ENCODE measurements at regions not wholly inside any gene's neighbourhood (a gene's known extent, or its start where the extent isn't known, plus 50 kb on each side); places are given as distances from the start of the nearest gene placed in this dataset.

DNA sequence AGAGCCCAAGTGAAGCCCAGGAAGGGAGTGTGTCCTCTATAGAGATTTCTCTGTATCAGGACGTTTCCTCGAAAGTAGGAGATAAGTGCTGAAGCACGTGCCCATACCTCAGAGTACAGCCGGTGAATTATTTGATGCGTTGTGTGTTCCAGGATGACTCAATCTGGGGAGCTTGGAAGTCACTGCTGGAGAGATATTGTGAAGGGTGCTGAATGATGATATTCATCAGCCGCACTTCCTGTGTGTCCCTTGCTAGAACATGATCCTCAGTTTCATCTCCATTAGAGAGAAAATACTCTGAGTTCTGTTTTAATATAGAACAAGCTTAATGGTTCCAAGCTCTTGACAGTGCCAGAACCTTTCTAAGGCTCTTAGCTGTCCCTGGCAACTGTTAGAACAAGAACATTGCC lies 402.3 kb upstream of the ADAMTSL1 start:
- no peak for DNase-seq

- DNase-seq, result no peak
Observed at GRCh38 chr9:18073002-18073401, 401.0 kb upstream of the ADAMTSL1 start.

- DNase-seq, result no peak
Observed at GRCh38 chr9:18074041-18074440, 399.9 kb upstream of the ADAMTSL1 start.

- DNase-seq, result no peak
Observed at GRCh38 chr9:18075253-18075952, 398.6 kb upstream of the ADAMTSL1 start.

- DNase-seq, result no peak
Observed at GRCh38 chr9:18077941-18078678, 395.8 kb upstream of the ADAMTSL1 start.

DNA sequence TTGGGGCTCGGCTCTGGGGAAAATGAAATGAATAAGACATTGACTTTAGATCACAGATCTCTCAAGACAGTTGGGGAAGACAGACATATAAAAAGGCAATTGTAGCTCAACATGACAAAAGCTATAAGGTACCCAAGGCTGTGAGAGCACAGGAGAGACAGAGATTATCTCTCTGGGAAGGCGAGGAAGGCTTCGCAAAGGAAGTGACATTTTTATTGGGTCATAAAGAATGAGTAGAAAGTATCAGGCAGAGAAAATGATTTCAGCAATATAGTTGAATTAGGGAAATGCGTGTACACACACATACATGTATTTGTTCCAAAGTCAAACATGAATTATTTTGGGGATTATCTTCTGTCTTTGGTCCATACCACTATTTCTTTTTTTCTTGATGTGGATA lies 381.8 kb upstream of the ADAMTSL1 start:
- DNase-seq, result no peak

DNA sequence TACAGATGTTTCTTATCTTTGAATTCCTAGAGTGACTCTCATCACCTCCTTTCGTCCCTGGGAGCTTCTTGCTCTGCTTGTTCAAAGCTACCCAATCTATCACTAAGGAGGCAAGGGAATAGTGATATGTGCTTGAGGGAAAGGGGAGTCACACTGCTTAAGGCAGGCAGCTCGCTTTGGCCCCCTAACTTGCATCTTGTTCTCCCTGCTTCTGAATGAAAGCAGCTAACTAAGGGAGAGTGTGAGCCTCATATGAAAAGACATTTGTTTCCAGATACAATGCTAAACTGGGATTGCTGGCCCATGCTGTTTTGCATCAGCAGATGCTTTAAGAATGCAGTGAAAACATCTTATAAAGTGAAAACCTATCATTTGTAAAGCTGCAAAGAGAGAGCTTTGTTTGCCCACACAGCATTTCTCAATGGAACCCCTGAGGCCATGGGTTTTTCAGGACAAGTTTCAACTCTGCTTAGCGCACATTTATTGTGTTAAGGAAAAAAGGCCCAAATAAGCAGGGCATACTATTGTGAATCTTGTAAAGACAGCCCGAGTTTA lies 367.9 kb upstream of the ADAMTSL1 start:
- DNase-seq, result peak in 3 of 56 donors; percentile 0 to 10 (median 1)

GRCh38 chr9:18109675-18110074 lies 364.3 kb upstream of the ADAMTSL1 start:
- no peak for DNase-seq

DNA sequence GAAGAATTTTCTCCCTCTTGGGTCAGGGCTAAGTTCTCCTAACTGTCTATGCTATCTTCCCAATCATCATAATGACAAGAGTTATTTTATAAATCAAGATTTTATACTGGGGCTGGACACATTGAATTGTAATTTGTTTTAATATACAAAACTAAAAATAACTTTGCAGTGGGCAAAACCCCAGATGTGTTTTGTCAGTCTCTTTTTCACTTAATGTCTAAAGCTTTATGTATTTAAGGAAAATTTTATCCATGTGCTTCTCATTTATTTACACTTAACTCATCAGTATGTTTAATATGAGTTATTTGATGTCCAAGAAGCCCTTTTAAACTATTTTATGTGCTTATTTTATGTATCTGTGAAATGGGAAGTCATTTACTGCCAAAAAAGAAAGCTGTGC lies 362.8 kb upstream of the ADAMTSL1 start:
- DNase-seq, result no peak

GRCh38 chr9:18114559-18115475 lies 359.1 kb upstream of the ADAMTSL1 start:
- peak in 1 of 56 donors; percentile 5 for DNase-seq

DNA sequence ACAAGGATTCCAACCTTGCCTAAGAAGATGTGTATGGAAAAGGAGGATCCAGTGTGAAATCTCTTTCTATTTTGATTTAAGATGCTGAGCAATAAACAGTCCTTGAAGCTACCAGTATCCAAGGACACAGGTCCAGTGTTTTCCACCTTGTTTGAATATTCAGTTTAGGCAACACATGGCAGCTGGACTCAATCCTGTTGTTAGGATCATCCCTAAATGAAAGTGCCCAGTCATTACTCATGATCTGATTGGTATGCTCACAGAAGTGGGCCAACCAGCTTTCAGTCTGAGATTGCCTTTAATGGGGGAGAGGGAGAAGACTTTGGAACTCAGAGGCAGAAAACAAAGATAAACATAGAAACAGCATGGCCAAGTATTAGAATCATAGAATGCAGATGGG lies 355.7 kb upstream of the ADAMTSL1 start:
- no peak for DNase-seq

- no peak for DNase-seq
Observed at GRCh38 chr9:18122171-18122570, 351.8 kb upstream of the ADAMTSL1 start.

GRCh38 chr9:18124760-18125159 lies 349.2 kb upstream of the ADAMTSL1 start:
- DNase-seq, result no peak

- no peak for DNase-seq
Observed at GRCh38 chr9:18126831-18127498, 347.0 kb upstream of the ADAMTSL1 start.

- no peak for DNase-seq
Observed at GRCh38 chr9:18127499-18127875, 346.5 kb upstream of the ADAMTSL1 start.

GRCh38 chr9:18129809-18130334 lies 344.1 kb upstream of the ADAMTSL1 start:
- DNase-seq, result no peak

GRCh38 chr9:18136354-18136994 lies 337.5 kb upstream of the ADAMTSL1 start:
- no peak for DNase-seq

DNA sequence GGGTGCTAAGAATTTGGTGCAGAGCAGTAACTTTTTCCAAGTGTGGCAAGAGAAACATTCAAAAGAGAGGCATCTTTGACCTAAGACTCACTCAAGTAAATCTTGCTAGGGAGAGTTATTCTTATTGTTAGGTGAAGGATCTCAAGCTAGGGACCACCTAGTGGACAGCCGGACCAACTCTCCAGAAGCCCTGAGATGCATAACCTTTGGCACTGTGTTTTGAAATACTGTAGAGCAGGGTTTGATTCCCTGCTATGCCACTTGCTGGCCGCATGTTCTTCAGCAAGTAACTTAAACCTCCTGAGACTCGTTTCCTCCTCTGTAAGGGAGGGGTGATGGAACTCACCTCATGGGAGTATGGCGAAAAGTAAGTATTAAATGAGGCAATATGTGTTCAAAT lies 336.1 kb upstream of the ADAMTSL1 start:
- no peak for DNase-seq

DNA sequence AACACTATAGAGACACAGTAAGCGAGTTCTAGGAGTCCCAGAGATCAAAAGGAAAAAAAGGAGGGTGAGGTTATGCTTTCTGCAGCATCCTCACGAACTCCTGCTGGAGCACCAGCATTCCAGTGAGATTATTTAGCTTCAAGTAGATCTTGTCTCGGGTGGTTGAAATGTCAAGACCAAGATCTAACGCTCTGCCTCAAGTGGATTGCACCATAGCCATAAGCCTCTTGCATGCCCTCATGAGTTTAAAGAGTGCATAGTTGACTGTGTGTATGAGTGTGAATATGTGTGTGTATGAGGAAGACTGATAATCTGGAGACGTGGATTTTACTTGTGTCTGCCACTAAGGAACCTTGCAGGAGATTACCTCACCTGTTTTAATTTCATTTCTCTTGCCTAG lies 335.3 kb upstream of the ADAMTSL1 start:
- no peak for DNase-seq

GRCh38 chr9:18141681-18142080 lies 332.3 kb upstream of the ADAMTSL1 start:
- no peak for DNase-seq
